ENCODE measurements at regions not wholly inside any gene's neighbourhood (a gene's known extent, or its start where the extent isn't known, plus 50 kb on each side); places are given as distances from the start of the nearest gene placed in this dataset.

DNA sequence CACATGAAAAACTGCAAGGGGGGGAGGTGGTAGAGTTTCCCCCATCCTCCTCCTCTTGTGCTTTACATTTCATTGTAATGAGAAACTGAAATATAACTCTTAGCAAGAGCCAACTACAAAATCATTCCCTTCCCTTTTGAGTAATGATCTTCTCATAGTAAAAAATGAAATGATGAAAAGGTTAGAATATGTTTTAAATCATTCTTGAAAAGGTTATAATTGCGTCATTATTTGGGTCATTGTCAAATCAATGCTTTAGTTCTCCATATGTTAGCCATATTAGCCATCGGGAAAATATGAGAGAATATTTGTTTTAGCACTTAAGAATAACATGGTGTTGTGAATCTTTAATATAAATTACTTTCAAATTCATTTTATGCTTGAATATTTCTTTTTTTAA lies 1185.0 kb upstream of the CDH18 start:
- no peak overlapping the region for H3K4me3 ChIP-seq (replicated peaks in 1 of 3; ENCODE audit: insufficient read depth in 1 of 3, low read depth in 1 of 3, low read length in 3 of 3)
- no TSS peak for BruUV-seq (replicated peaks)
- H3K9ac ChIP-seq (replicated peaks; ENCODE audit: extremely low read depth, insufficient read depth, low read length) = no peak overlapping the region
- intact Hi-C loops (cut with micrococcal nuclease) (no loop called here), dilution Hi-C loops (cut with MboI; ENCODE audit: extremely low pct_ligation_motif_present, low sequenced_read_pairs) (no loop called here)
- H3K79me2 ChIP-seq (ENCODE audit: control insufficient read depth, insufficient read depth, low read length) = no peaks in the 10 kb centered on the region
- FAIRE-seq = no peak
- no peaks in the 10 kb centered on the region for H4K20me1 ChIP-seq (replicated peaks; ENCODE audit: control insufficient read depth, extremely low read depth, insufficient read depth, low read length)
- no peaks in the 10 kb centered on the region for H3K36me3 ChIP-seq (ENCODE audit: control insufficient read depth in 2 of 2, extremely low read depth in 1 of 2, insufficient read depth in 2 of 2, low read length in 2 of 2)
- CTCF ChIA-PET = no interaction called here
- H3K27me3 ChIP-seq (ENCODE audit: control insufficient read depth in 2 of 2, insufficient read depth in 2 of 2, low read length in 2 of 2) = no peaks in the 10 kb centered on the region
- POLR2A ChIA-PET = no interaction called here
- no peak overlapping the region for H2AFZ ChIP-seq (ENCODE audit: low read depth, low read length)
- no peaks in the 10 kb centered on the region for H3K9me3 ChIP-seq (replicated peaks; ENCODE audit: control insufficient read depth, insufficient read depth, low read length)
- H3K27ac ChIP-seq (ENCODE audit: insufficient read depth, low read depth, low read length) = no peak overlapping the region
- no peaks in the 10 kb centered on the region for H3K4me1 ChIP-seq (ENCODE audit: control insufficient read depth, extremely low read depth, insufficient read depth, low read length)
- DNase-seq (ENCODE audit: low read depth, low spot score) = no peak
- no peak overlapping the region for H3K4me2 ChIP-seq (ENCODE audit: insufficient read depth, low read length)
- no peak for TF ChIP-seq EZH2 (IDR thresholded peaks at IDR 0.05; ENCODE audit: borderline replicate concordance, low read depth, low read length, severe bottlenecking)
- TF ChIP-seq POLR2AphosphoS5 (IDR thresholded peaks at IDR 0.05; ENCODE audit: insufficient read depth, low read depth, low read length) = no peak
- no peak for TF ChIP-seq FOS (IDR thresholded peaks at IDR 0.05; ENCODE audit: borderline replicate concordance, insufficient read depth, low read length)
- no peak for TF ChIP-seq GATA2 (IDR thresholded peaks at IDR 0.05; ENCODE audit: insufficient read depth, insufficient read length, low read depth, low read length)
- TF ChIP-seq POLR2A (IDR thresholded peaks at IDR 0.05; ENCODE audit: low read depth, low read length) = no peak
- TF ChIP-seq, protein P1, sequence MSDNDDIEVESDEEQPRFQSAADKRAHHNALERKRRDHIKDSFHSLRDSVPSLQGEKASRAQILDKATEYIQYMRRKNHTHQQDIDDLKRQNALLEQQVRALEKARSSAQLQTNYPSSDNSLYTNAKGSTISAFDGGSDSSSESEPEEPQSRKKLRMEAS (IDR thresholded peaks at IDR 0.05; ENCODE audit: insufficient read depth, insufficient read length) = no peak
- TF ChIP-seq JUN (IDR thresholded peaks at IDR 0.05; ENCODE audit: borderline replicate concordance, insufficient read depth, insufficient read length, low read depth) = no peak
- TF ChIP-seq CTCF (IDR thresholded peaks at IDR 0.05; ENCODE audit: extremely low read depth in 1 of 2, insufficient read depth in 1 of 2, low read depth in 1 of 2, low read length in 2 of 2) = no peak
- no peak for TF ChIP-seq MYC (IDR thresholded peaks at IDR 0.05; ENCODE audit: low read depth, low read length)
- H3K9me1 ChIP-seq (replicated peaks; ENCODE audit: control insufficient read depth, extremely low read depth, insufficient read depth, low read length) = no peaks in the 10 kb centered on the region

Data from endothelial cell of umbilical vein (primary cell).